ENCODE measurements at regions not wholly inside any gene's neighbourhood (a gene's known extent, or its start where the extent isn't known, plus 50 kb on each side); places are given as distances from the start of the nearest gene placed in this dataset.

DNA sequence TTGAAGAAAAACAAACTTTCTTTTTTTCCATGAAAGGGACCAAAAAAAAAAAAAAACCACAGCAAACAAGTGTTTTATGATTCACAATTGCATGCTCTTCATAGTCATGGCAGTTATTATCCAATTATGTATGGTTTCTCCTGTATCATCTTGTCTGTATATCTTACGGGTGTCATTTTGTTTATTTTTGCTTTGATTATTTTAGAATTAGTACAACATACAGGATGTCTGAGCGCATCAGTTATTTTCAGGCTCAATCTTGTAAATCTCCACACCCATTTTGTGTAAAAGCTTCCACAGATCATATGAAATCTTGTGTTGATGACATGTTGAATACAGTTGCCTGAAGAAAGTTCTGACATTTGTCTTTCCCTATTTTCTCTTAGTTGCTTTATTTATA lies 280.3 kb downstream of the KLF5 start:
- TF ChIP-seq POLR2AphosphoS5 (IDR thresholded peaks at IDR 0.05; ENCODE audit: low read depth, low read length) (no peak), TAF1 (IDR thresholded peaks at IDR 0.05; ENCODE audit: borderline replicate concordance, insufficient read depth, low read length) (no peak), FOXP2 (optimal IDR thresholded peaks at IDR 0.05; ENCODE audit: borderline replicate concordance, extremely low read depth, extremely low read length, insufficient read depth) (no peak), SIN3A (IDR thresholded peaks at IDR 0.05; ENCODE audit: borderline replicate concordance, insufficient read depth, low read length) (no peak)
- TF ChIP-seq, protein P1, sequence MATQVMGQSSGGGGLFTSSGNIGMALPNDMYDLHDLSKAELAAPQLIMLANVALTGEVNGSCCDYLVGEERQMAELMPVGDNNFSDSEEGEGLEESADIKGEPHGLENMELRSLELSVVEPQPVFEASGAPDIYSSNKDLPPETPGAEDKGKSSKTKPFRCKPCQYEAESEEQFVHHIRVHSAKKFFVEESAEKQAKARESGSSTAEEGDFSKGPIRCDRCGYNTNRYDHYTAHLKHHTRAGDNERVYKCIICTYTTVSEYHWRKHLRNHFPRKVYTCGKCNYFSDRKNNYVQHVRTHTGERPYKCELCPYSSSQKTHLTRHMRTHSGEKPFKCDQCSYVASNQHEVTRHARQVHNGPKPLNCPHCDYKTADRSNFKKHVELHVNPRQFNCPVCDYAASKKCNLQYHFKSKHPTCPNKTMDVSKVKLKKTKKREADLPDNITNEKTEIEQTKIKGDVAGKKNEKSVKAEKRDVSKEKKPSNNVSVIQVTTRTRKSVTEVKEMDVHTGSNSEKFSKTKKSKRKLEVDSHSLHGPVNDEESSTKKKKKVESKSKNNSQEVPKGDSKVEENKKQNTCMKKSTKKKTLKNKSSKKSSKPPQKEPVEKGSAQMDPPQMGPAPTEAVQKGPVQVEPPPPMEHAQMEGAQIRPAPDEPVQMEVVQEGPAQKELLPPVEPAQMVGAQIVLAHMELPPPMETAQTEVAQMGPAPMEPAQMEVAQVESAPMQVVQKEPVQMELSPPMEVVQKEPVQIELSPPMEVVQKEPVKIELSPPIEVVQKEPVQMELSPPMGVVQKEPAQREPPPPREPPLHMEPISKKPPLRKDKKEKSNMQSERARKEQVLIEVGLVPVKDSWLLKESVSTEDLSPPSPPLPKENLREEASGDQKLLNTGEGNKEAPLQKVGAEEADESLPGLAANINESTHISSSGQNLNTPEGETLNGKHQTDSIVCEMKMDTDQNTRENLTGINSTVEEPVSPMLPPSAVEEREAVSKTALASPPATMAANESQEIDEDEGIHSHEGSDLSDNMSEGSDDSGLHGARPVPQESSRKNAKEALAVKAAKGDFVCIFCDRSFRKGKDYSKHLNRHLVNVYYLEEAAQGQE (IDR thresholded peaks at IDR 0.05; ENCODE audit: insufficient read depth in 1 of 2, low read depth in 2 of 2, low read length in 2 of 2): no peak

Data from PFSK-1 (cell line).